ENCODE measurements at regions not wholly inside any gene's neighbourhood (a gene's known extent, or its start where the extent isn't known, plus 50 kb on each side); places are given as distances from the start of the nearest gene placed in this dataset.

- TF ChIP-seq, protein P1, sequence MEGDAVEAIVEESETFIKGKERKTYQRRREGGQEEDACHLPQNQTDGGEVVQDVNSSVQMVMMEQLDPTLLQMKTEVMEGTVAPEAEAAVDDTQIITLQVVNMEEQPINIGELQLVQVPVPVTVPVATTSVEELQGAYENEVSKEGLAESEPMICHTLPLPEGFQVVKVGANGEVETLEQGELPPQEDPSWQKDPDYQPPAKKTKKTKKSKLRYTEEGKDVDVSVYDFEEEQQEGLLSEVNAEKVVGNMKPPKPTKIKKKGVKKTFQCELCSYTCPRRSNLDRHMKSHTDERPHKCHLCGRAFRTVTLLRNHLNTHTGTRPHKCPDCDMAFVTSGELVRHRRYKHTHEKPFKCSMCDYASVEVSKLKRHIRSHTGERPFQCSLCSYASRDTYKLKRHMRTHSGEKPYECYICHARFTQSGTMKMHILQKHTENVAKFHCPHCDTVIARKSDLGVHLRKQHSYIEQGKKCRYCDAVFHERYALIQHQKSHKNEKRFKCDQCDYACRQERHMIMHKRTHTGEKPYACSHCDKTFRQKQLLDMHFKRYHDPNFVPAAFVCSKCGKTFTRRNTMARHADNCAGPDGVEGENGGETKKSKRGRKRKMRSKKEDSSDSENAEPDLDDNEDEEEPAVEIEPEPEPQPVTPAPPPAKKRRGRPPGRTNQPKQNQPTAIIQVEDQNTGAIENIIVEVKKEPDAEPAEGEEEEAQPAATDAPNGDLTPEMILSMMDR (IDR thresholded peaks at IDR 0.05; ENCODE audit: low read depth, low read length, poor library complexity, severe bottlenecking), result no peak
- TF ChIP-seq EZH2phosphoT487 (IDR thresholded peaks at IDR 0.05; ENCODE audit: borderline replicate concordance, low read length), result no peak
Measured at GRCh38 chr6:163930012-163930411, 515.5 kb downstream of the QKI start.
